GM18505 (cell line): ENCODE measurements at regions not wholly inside any gene's neighbourhood (a gene's known extent, or its start where the extent isn't known, plus 50 kb on each side); places are given as distances from the start of the nearest gene placed in this dataset.

Experiments
- ATAC-seq: cut with Tn5 transposase; IDR thresholded peaks from one replicate; pipeline ENCODE4 v1.9.1; 2021; ENCODE audit not compliant: unreplicated experiment
- POLR2A ChIP-seq: IDR thresholded peaks from 4 replicates; pipeline ENCODE4 v1.6.1; 2011; ENCODE audit warnings: borderline replicate concordance; ENCODE audit not compliant: insufficient read depth, insufficient read length; ENCODE audit errors: extremely low read depth

DNA sequence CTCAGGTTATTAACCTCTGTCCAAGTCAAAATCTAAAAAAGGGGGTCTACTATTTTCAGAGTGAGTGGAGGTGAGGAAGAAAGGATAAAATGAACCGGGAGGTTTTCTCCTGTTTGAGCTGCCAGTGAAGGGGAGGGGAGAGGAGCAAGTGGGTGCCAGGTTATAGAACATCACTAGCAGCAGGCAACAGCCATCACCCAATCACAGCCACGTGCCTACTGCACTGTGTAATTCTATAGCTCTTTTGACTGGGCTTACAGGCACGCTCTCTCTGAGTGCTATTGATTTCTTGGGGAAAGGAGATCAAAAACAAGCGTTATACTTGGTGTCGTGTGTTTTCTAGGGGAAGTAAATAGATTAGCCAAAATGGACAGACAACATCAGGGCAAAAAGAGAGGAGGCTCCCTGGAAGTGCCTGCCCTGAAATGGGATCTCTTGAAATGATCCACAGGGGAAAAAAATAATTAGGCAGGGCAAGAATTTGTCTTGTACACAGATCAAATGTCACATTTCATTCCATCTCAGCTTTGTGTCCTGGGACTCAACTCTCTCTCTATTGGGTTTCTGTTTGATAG, 300.5 kb upstream of the LCORL start:
- ATAC-seq = no peak
- TF ChIP-seq POLR2A = no peak

DNA sequence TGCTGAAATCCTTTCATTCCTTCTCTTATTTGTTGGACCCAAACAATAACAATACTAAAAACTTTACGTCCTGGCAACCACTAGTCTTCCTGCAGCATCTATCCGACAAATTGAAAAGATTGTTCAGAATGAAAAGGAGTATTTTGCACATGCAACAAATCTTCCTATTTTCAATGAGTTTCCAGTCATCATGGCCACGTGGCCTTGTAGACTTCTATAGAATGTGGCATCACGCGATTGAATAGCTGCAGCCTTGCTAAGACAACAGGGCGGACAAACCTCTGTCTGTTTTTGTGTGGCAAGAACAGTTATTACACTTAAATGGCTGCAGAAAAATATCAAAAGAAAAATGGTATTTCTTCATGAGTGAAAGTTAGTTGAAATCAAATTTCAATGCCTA, 297.9 kb upstream of the LCORL start:
- ATAC-seq = no peak
- TF ChIP-seq POLR2A = no peak

DNA sequence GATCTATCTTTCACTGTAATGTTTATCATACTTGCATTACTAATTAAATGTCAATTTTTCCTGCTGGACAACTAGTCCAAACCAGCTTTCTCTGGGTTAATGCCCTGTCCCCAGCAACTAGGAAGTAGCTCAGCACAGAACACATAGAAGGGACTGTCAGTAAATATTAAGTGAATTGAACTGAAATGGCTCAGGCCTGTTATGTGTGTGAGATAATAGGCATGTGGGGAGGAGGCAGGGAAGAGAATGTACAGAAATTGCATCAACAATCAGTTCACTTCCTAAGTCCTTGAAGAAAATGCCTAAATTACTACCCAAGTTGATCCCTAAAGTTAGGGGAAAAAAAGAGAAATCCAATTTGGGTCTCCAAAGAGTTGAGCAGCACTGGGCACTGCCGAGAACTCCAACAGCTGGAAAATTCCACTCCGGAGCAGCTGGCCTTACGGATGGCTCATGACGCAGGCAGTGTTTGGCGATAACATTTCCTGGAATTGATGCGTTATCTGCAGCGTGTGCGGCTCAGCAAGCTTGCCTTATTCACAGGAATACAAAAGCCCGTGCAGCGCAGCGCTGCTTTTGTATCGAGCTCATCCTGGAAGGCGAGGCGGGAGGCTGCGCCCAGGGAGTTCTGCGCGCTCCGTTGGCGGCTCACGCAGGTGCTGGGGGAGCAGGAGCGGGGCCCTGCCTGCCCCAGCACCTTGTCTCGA, 297.3 kb upstream of the LCORL start:
- ATAC-seq = no peak
- no peak for TF ChIP-seq POLR2A

DNA sequence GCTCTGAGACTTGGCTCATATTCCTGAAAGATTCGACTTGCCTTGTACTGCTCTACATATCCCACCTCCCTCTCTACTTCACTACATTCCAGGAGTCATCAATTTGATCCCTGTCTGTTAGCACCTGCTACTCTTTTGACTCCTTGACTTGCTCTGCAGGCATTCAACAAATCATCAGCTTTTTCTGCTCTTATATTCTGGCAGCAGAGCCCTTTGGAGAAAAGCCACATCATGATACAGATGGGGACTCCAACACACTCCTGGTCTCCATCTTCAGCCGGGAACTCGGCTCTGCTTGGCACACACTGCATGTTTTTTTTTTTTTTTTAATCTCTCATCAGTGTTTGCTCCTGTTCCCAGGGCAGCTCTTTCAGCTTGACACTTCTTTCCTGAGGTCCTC, 293.2 kb upstream of the LCORL start:
- no peak for ATAC-seq
- TF ChIP-seq POLR2A = no peak

DNA sequence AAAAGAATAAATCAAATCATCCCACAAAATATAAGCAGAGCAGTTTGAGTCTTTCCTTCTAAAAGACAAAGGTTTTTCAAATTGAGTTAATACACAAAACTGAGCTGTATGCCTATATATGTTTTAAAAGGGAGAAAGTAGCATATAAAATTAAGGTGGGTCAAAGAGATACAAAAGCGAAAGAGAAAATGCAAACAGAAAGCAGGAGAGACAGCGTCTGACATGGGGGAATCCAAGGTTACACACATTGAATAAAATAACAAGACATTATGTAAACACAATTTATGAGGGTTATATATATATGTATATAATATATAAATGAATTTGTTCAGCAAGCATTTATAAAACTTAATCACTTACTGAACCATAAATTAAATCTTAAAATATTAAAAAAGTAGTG, 276.1 kb upstream of the LCORL start:
- TF ChIP-seq POLR2A = no peak
- no peak for ATAC-seq

DNA sequence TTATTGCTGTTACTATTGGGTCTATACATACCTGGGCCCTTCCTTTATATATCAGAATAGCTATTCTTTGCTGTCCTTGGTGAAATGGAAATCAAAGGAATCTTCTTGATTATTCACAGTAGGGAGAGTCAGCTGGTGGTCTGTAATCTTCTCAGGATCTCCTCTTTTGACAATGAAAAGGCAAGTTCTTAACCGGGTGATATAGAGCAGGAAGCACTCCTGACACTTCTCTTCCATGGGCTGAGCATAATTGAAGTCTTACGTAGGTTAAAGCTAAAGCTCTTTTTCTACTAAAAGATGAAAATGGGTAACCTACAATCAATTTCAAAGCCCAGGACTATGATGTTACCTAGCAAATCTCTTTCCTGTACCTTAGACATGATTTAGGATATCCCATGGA, 274.9 kb upstream of the LCORL start:
- no peak for TF ChIP-seq POLR2A
- no peak for ATAC-seq

DNA sequence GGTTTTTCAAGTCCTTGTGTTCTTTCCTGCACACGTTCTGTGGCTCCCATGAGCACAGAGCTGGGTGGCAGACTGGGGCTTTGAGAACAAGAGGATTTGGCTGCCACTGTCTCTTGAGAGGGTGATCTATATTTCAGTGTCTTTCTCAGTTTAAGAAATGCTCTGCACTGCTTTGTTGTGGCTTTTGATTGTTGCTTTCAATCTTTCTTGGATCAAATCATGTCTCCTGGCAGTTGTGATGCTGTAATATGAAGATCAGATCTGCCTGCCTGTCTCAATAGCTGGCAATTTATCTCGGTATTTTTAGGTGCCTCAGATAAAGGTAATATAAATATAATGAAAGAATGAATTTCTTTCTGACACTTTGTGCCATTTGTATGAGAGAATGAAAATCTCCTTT, 273.3 kb upstream of the LCORL start:
- no peak for TF ChIP-seq POLR2A
- no peak for ATAC-seq

DNA sequence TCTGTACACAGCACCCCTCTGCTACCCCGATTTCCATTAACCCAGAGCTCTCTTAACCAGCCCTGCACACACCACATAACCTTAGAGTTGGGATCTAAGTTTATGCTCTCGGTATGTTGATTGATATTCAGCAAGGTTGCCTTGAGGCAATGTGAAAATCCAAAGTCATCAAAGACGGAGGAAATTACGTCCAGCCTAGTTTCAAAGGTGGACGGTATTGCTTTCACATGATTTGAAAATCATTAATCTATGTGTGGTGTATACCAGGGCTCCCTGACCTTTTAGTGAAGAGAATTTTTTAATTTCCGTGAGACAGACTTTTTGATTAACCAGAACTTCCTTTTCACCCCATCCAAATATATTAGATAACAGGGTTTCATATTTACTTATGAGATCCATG, 272.5 kb upstream of the LCORL start:
- no peak for TF ChIP-seq POLR2A
- ATAC-seq = no peak

DNA sequence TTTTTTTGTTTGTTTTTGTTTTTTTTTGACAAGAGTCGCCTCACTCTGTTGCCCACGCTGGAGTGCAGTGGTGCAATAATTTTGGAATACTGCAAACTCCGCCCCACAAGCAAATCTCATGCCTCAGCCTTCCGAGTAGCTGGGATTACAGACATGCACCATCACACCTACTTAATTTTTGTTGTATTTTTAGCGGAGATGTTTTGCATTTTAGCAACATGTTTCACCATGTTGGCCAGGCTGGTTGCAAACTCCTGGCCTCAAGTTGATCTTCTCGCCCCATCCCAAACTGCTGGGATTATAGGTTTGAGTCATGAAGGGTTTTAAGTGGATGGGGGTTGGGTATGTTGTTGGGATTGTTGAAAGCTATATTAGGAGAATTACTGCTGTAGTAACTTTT, 270.9 kb upstream of the LCORL start:
- ATAC-seq = no peak

DNA sequence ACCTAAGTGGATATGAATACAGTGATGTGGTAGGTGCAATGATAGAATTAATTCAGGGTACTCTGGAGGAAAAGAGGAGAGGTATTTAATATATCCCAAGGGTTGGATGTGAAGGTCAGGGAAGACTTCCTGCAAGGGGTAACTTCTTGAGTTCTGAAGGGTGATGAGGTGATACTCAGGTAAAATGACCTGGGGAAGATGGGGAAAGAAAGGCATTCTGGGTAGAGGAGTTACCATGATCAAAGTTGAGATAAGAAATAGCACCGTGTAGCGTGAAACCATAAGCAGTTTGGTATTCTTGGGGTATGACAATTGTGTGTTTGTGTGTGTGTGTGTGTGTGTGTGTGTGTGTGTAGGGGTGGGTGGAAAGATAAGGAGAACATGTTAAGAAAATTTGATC, 270.4 kb upstream of the LCORL start:
- ATAC-seq = no peak
- no peak for TF ChIP-seq POLR2A

More for the DNA sequence above, 270.9 kb upstream of the LCORL start:
- TF ChIP-seq POLR2A = no peak

DNA sequence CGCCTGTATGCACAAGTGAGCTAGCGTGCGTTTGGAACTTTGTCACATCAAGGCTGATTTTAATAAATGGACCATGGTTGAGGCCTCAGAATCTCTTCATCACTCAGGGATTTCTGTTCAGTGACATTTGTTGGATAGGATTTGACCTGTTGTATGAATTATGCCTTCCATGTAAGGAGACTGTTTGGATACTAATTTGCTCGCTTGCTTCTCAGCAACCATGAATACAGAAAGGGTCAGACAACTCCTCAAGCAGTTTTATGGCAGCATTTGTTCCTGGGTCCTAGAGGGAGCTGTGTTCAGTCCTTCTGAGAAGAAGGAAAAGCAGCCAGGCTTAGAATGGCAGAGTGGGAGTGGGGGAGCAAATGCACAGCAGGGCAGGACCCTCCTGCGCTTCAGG, 269.7 kb upstream of the LCORL start:
- TF ChIP-seq POLR2A = no peak
- ATAC-seq = no peak

DNA sequence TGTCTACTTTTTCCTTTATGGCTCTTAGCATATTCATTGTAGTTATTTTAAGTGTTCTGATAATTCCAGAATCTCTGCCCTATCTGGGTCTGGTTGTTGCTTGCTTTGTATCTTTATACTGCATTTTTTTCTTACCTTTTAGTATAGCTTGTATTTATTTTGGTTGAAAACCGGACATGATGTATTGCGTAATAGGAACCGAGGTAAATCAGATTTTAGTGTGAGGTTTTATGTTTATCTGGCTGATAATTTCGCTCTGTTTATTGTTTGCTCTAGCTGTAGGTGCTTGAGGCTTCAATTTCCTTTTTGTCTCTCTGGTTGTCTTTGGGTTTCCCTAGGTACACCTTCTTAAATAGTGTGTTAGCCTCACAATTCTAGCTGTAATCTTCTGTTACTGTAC, 263.8 kb upstream of the LCORL start:
- no peak for ATAC-seq
- no peak for TF ChIP-seq POLR2A

DNA sequence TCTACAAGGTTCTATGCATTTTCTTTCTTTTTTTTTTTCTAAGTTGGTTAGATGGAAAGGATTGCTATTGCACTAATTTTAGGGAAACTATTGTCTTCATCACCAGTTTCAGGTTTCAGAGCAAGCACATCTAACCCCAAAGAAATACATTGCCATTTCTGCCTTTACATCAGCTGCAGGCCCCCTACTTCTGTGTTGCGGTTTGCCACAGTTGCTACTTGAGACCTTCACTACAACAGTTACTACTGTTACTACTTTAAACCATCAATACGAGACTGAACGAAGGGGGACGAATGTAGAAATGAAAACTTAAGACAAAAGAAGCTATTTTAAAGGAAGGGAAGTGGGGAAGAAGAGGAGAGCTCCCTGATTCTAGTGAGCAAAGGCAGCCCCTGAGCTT, 256.7 kb upstream of the LCORL start:
- ATAC-seq = no peak

DNA sequence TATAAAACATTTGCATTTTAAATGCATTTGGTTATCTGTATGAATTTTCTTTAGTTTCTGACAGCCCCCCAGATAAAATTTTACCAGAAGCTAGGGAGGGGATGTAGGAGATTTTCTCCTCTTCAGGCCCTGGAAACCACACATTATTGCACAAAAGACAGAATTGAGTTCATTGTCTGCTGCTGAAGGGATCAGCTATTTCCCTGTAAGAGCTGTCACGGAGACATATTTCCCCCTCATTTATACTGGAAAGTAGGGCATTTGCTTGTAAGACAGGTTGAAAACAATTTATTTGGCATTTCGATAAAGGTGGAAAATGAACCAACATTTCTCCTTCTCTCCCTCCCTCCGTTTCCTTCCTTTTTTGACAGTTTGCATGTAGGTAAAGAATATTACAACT, 241.3 kb upstream of the LCORL start:
- ATAC-seq = no peak
- no peak for TF ChIP-seq POLR2A

More for the DNA sequence above, 256.7 kb upstream of the LCORL start:
- TF ChIP-seq POLR2A = no peak
